Coronary artery (tissue), 2 donors: ENCODE measurements at regions not wholly inside any gene's neighbourhood (a gene's known extent, or its start where the extent isn't known, plus 50 kb on each side); places are given as distances from the start of the nearest gene placed in this dataset.
"Not testable (repeated sequence)": the region's sequence is repeated elsewhere in the genome, so short reads cannot be mapped to it uniquely, and the experiment has no call there.

Source experiments
- DNase-seq: peaks from one replicate; pipeline ENCODE4 v3.0.0-alpha.2; 2017; ENCODE audit warnings: low spot score
- H3K27ac ChIP-seq, 2 donors: fragments of 200-600 bp; sonication (generic); one replicate each; pipeline ENCODE4 v1.5.1; 2016 to 2019
- H3K4me3 ChIP-seq: fragments of 200-600 bp; sonication (generic); 2 replicates; pipeline ENCODE4 v1.5.1; 2016; ENCODE audit warnings: mild to moderate bottlenecking, moderate library complexity
- CTCF ChIP-seq: fragments of 200-600 bp; sonication (generic); IDR thresholded peaks from one replicate; pipeline ENCODE4 v1.5.1; 2019; ENCODE audit warnings: antibody characterized with exemption

DNA sequence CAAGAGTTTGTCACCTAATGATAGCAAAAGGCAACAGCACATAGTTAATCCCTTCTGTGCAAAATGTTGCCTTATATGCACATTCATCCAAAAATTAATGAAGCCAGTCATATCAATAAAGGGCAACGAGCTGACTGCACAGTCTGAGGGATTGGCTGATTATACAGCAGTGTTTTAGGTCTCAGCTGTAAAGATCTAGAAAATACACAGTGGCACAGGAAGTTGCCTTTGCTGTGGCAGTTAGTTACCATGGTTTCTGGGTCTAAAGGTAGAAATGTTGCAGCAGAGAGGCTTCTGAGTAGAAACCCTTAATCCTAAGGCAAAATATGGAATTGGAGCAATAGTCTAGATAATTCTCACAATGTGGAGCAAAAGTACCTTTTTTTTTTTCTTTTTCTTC lies 89.7 kb downstream of the SMPDL3A start:
- Histone ChIP-seq H3K4me3 (no peak overlapping the region), H3K27ac (no peak overlapping the region)
- no peak for TF ChIP-seq CTCF
- no peak for DNase-seq

GRCh38 chr6:122886481-122886880 lies 97.4 kb downstream of the SMPDL3A start:
- no peak for DNase-seq
- TF ChIP-seq CTCF = no peak
- Histone ChIP-seq H3K4me3 (no peak overlapping the region), H3K27ac (no peak overlapping the region)

- no peak overlapping the region for H3K4me3 ChIP-seq
- H3K27ac ChIP-seq = no peak overlapping the region
- no peak for TF ChIP-seq CTCF
- no peak for DNase-seq
Observed at GRCh38 chr6:122887941-122888340, 98.9 kb downstream of the SMPDL3A start.

GRCh38 chr6:122888680-122889079 lies 99.6 kb downstream of the SMPDL3A start:
- not testable (repeated sequence) for H3K4me3 ChIP-seq, H3K27ac ChIP-seq

DNA sequence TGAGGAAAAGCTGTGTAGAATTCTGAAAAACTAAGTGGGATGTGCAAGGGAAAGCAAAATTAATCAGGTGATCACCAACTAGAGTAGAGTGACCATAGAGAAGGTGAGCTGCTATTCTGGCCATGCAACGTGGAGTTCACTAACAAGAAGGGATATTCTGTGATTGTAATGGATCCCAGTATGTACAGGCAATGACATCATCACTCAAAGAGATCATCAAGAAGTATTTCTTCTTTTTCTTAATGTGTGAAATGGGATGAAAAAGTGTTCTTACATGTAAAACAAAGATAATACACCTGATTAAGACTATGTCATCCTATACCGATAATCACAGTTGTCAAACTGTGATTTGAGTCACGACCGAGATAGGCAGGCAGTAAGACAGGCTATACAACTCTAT lies 101.2 kb downstream of the SMPDL3A start:
- Histone ChIP-seq H3K4me3 (no peak overlapping the region), H3K27ac (no peak overlapping the region)
- TF ChIP-seq CTCF = no peak
- no peak for DNase-seq

More at GRCh38 chr6:122888680-122889079, 99.6 kb downstream of the SMPDL3A start:
- not testable (repeated sequence) for DNase-seq

DNA sequence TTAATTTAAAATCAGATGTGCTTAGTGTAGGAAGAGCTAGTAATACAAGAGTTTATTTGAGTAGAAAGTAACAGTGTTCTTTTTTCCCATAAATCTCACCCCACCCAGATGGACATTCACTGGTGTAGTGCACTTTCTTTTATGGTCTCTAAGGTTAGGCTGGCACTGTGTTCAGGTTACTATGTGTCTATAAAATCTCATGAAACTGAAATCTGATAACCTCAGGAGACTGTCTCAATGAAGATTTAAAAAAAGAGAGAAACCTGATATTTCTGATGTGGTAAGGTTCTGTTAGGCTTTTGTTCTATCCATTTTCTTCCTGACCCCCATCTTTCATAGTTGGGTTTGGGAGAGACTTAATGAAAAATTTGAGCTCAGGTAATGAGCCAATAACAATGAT lies 101.2 kb upstream of the CLVS2 start:
- no peak for DNase-seq
- Histone ChIP-seq H3K4me3 (no peak overlapping the region), H3K27ac (no peak overlapping the region)
- no peak for TF ChIP-seq CTCF

- no peak for DNase-seq
- no peak overlapping the region for H3K4me3 ChIP-seq
- TF ChIP-seq CTCF = no peak
- no peak overlapping the region for H3K27ac ChIP-seq
Observed at GRCh38 chr6:122902326-122902725, 93.7 kb upstream of the CLVS2 start.
